ENCODE measurements at regions not wholly inside any gene's neighbourhood (a gene's known extent, or its start where the extent isn't known, plus 50 kb on each side); places are given as distances from the start of the nearest gene placed in this dataset.

- H2AFZ ChIP-seq (ENCODE audit: low read length): no peak overlapping the region
- no peak overlapping the region for H4K5ac ChIP-seq (ENCODE audit: insufficient read length, low read depth, low read length)
- no peak overlapping the region for H3K9ac ChIP-seq (ENCODE audit: extremely low read depth, insufficient read length, low read length)
- H3K23ac ChIP-seq (ENCODE audit: insufficient read length, low read depth, low read length): no peak overlapping the region
- no peak overlapping the region for H2BK120ac ChIP-seq (ENCODE audit: low read depth, low read length, poor library complexity, severe bottlenecking)
- no peaks in the 10 kb centered on the region for H3K4me1 ChIP-seq (ENCODE audit: insufficient read depth, low read length)
- no peak for TF ChIP-seq CTCF (conservative IDR thresholded peaks at IDR 0.05)
- H3K14ac ChIP-seq (ENCODE audit: insufficient read depth, low read length): no peak overlapping the region
- H3K79me1 ChIP-seq (ENCODE audit: insufficient read depth, low read depth, low read length, poor library complexity, severe bottlenecking): no peaks in the 10 kb centered on the region
- no peaks in the 10 kb centered on the region for H4K20me1 ChIP-seq (ENCODE audit: control insufficient read depth, insufficient read depth, insufficient read length)
- H4K8ac ChIP-seq (replicated peaks; ENCODE audit: insufficient read length, low read depth, low read length): no peak overlapping the region
- H3K23me2 ChIP-seq (ENCODE audit: insufficient read length, low read depth, low read length, poor library complexity, severe bottlenecking): no peaks in the 10 kb centered on the region
- H3K4me2 ChIP-seq (ENCODE audit: insufficient read depth, insufficient read length, low read length): no peak overlapping the region
- H3K56ac ChIP-seq (ENCODE audit: insufficient read length, low read depth, low read length): no peak overlapping the region
- H3K18ac ChIP-seq (ENCODE audit: insufficient read length, low read depth, low read length): no peak overlapping the region
- Mint-ChIP-seq H3K27ac (peak overlapping the region in 2 of 3 experiments; percentile 49 to 61; a peak in 3 of 7 replicates), H3K36me3 (ENCODE audit: insufficient read depth in 1 of 3, low read depth in 3 of 3) (no peaks in the 10 kb centered on the region), H3K9me3 (no peaks in the 10 kb centered on the region; a peak in 2 of 5 replicates), H3K4me3 (no peak overlapping the region), H3K27me3 (ENCODE audit: low read depth) (peaks cover 2% of the 10 kb centered on the region; the same call in 1 of the 2 replicates), H3K4me1 (peaks cover 7 to 13% of the 10 kb centered on the region in 2 experiments)
- H3K27me3 ChIP-seq (ENCODE audit: insufficient read depth, low read length): no peaks in the 10 kb centered on the region
- no peaks in the 10 kb centered on the region for H3K9me3 ChIP-seq (ENCODE audit: control insufficient read depth, low read depth, low read length)
- no peak overlapping the region for H2BK15ac ChIP-seq (ENCODE audit: low read depth, low read length)
- H2BK5ac ChIP-seq (ENCODE audit: insufficient read length, low read length): no peak overlapping the region
- no peak overlapping the region for H3K4ac ChIP-seq (ENCODE audit: low read depth, low read length)
- H2AK5ac ChIP-seq (ENCODE audit: insufficient read length, low read length): no peak overlapping the region
- H2BK20ac ChIP-seq (ENCODE audit: low read depth, low read length, poor library complexity, severe bottlenecking): no peak overlapping the region
- H2BK12ac ChIP-seq (ENCODE audit: insufficient read length, low read depth, low read length): no peak overlapping the region
- no peak for DNase-seq
- H3K27ac ChIP-seq (ENCODE audit: insufficient read length, low read depth, low read length): no peak overlapping the region
- H3T11ph ChIP-seq (ENCODE audit: low read length): no peak overlapping the region
- no peaks in the 10 kb centered on the region for H3K79me2 ChIP-seq (ENCODE audit: insufficient read depth, low read length)
- H4K91ac ChIP-seq (ENCODE audit: insufficient read length, low read depth, low read length): no peak overlapping the region
Measured at GRCh38 chr13:37981932-37982331, 112.4 kb upstream of the TRPC4 start.

Data from H9 (cell line).